GM23338 (cell line): ENCODE measurements at regions not wholly inside any gene's neighbourhood (a gene's known extent, or its start where the extent isn't known, plus 50 kb on each side); places are given as distances from the start of the nearest gene placed in this dataset.

ENCODE experiments used
- CTCF ChIP-seq, 2 experiments: fragments of 200-600 bp in 1 of 2; sonication (generic) in 1 of 2; conservative IDR thresholded peaks; 2 replicates each; pipeline versions ENCODE4 v1.5.1 to v1.6.1; 2016 to 2017; ENCODE audit warnings: antibody characterized with exemption in 2 of 2, low read depth in 2 of 2, mild to moderate bottlenecking in 2 of 2, moderate library complexity in 1 of 2
- ETS1 ChIP-seq: IDR thresholded peaks from 2 replicates; pipeline ENCODE4 v1.6.1; 2016; ENCODE audit warnings: antibody characterized with exemption
- EZH2 ChIP-seq: fragments of 200-600 bp; sonication (generic); IDR thresholded peaks from one replicate; pipeline ENCODE4 v1.8.0; 2017; ENCODE audit warnings: antibody characterized with exemption, mild to moderate bottlenecking, low read depth; ENCODE audit not compliant: unreplicated experiment
- EZH2phosphoT487 ChIP-seq: fragments of 200-600 bp; sonication (generic); IDR thresholded peaks from one replicate; pipeline ENCODE4 v1.8.1; 2018; ENCODE audit warnings: antibody characterized with exemption; ENCODE audit not compliant: unreplicated experiment
- JUNB ChIP-seq: IDR thresholded peaks from one replicate; pipeline ENCODE4 v1.6.1; 2016; ENCODE audit warnings: antibody characterized with exemption; ENCODE audit not compliant: unreplicated experiment
- NANOG ChIP-seq: IDR thresholded peaks from 2 replicates; pipeline ENCODE4 v1.6.1; 2016; ENCODE audit warnings: antibody characterized with exemption, borderline replicate concordance
- POLR2AphosphoS5 ChIP-seq: IDR thresholded peaks from 2 replicates; pipeline ENCODE4 v1.6.1; 2016; ENCODE audit warnings: antibody characterized with exemption, low read depth
- REST ChIP-seq: IDR thresholded peaks from one replicate; pipeline ENCODE4 v1.6.1; 2018; ENCODE audit warnings: antibody characterized with exemption; ENCODE audit not compliant: unreplicated experiment
- ZNF114 ChIP-seq: fragments of 250-450 bp; sonication (Bioruptor Pico); IDR thresholded peaks from 2 replicates; pipeline ENCODE4 v1.5.0; 2020; ENCODE audit warnings: mild to moderate bottlenecking, moderate library complexity

GRCh38 chr1:106200711-106201110 lies 855.8 kb upstream of the PRMT6 start:
- TF ChIP-seq CTCF (conservative IDR thresholded peaks at IDR 0.05; ENCODE audit: low read depth in 2 of 2) = no peak
- no peak for TF ChIP-seq JUNB
- no peak for TF ChIP-seq EZH2phosphoT487
- no peak for TF ChIP-seq POLR2AphosphoS5
- TF ChIP-seq EZH2 = no peak
- TF ChIP-seq REST = no peak
- TF ChIP-seq NANOG = no peak
- TF ChIP-seq ZNF114 (CRISPR knock-in tag) = no peak
- TF ChIP-seq ETS1 = no peak
